Osteocyte (in vitro differentiated cells): ENCODE measurements at regions not wholly inside any gene's neighbourhood (a gene's known extent, or its start where the extent isn't known, plus 50 kb on each side); places are given as distances from the start of the nearest gene placed in this dataset.

Experiments used
- DNase-seq: peaks from one replicate; pipeline ENCODE4 v3.0.0; 2021; ENCODE audit warnings: mixed read lengths; ENCODE audit not compliant: unreplicated experiment; ENCODE audit errors: extremely low spot score
- H3K27ac Mint-ChIP-seq: one replicate; pipeline ENCODE4 v1.8.0; 2021; ENCODE audit warnings: mild to moderate bottlenecking, mixed read lengths; ENCODE audit not compliant: unreplicated experiment
- H3K27me3 Mint-ChIP-seq: one replicate; pipeline ENCODE4 v1.8.0; 2021; ENCODE audit warnings: mixed read lengths; ENCODE audit not compliant: unreplicated experiment
- H3K36me3 Mint-ChIP-seq: one replicate; pipeline ENCODE4 v1.8.0; 2021; ENCODE audit warnings: mixed read lengths; ENCODE audit not compliant: unreplicated experiment
- H3K4me1 Mint-ChIP-seq: one replicate; pipeline ENCODE4 v1.8.0; 2021; ENCODE audit warnings: mixed read lengths; ENCODE audit not compliant: unreplicated experiment
- H3K4me3 Mint-ChIP-seq: one replicate; pipeline ENCODE4 v1.8.0; 2021; ENCODE audit warnings: mild to moderate bottlenecking, moderate library complexity, mixed read lengths; ENCODE audit not compliant: unreplicated experiment
- H3K9me3 Mint-ChIP-seq: one replicate; pipeline ENCODE4 v1.8.0; 2021; ENCODE audit warnings: mixed read lengths; ENCODE audit not compliant: unreplicated experiment
- TF ChIP-seq, protein P1 (sequence below): fragments of 200-600 bp; sonication (generic); IDR thresholded peaks from 2 replicates; pipeline ENCODE4 v1.5.0; 2021; ENCODE audit warnings: antibody characterized with exemption, mild to moderate bottlenecking, moderate library complexity

- peaks cover 7% of the 10 kb centered on the region for H3K9me3 Mint-ChIP-seq
- H3K4me3 Mint-ChIP-seq: no peak overlapping the region
- H3K36me3 Mint-ChIP-seq: no peaks in the 10 kb centered on the region
Observed at GRCh38 chr15:101590785-101591184, 61.4 kb downstream of the TM2D3 start.

DNA sequence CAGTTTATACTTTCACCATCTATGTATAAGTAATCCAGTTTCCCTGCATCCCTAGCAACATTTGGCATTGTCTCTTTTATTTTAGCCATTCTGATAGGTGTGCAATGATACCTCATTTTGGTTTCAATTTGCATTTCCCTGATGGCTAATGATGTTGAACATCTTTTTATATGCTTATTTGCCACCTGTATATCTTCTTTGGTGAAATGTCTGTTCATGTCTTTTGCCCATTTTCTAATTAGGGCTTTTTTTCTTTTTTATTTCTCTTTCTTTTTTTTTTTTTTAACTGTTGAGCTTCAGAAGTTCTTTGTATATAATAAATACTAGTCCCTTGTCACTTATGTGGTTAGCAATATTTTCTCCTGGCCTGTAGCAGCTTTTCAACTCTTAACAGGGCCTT, 68.9 kb downstream of the TM2D3 start:
- H3K27ac Mint-ChIP-seq: no peak overlapping the region

More at GRCh38 chr15:101590785-101591184, 61.4 kb downstream of the TM2D3 start:
- Mint-ChIP-seq H3K27me3 (peaks cover 51% of the 10 kb centered on the region), H3K4me1 (no peaks in the 10 kb centered on the region), H3K27ac (no peak overlapping the region)
- no peak for DNase-seq
- TF ChIP-seq, protein P1, sequence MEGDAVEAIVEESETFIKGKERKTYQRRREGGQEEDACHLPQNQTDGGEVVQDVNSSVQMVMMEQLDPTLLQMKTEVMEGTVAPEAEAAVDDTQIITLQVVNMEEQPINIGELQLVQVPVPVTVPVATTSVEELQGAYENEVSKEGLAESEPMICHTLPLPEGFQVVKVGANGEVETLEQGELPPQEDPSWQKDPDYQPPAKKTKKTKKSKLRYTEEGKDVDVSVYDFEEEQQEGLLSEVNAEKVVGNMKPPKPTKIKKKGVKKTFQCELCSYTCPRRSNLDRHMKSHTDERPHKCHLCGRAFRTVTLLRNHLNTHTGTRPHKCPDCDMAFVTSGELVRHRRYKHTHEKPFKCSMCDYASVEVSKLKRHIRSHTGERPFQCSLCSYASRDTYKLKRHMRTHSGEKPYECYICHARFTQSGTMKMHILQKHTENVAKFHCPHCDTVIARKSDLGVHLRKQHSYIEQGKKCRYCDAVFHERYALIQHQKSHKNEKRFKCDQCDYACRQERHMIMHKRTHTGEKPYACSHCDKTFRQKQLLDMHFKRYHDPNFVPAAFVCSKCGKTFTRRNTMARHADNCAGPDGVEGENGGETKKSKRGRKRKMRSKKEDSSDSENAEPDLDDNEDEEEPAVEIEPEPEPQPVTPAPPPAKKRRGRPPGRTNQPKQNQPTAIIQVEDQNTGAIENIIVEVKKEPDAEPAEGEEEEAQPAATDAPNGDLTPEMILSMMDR: no peak

DNA sequence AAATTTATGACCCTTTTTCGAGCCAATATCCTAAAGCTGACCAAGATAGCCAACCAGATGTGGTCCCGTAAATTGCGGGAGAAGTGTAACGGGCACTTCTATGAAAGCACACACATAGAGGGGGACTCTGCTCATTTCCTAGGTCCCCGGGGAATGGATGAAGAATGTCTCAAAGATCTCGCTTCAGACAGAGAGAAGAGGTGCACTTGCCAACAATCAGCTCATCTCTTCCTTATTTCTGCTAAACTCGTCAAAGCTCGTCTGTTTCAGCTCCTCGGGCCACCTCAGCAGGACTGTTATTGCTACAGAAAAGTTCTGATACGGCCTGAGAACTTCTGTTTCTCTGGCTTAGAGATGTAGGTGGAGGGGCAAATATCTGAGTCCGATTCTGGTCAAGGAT, 71.8 kb downstream of the TM2D3 start:
- Mint-ChIP-seq H3K4me1 (peaks cover 7% of the 10 kb centered on the region), H3K36me3 (no peaks in the 10 kb centered on the region), H3K4me3 (no peak overlapping the region), H3K27me3 (no peaks in the 10 kb centered on the region), H3K9me3 (no peaks in the 10 kb centered on the region), H3K27ac (no peak overlapping the region)
- TF ChIP-seq, protein P1: no peak
- DNase-seq: no peak

More for the DNA sequence above, 68.9 kb downstream of the TM2D3 start:
- TF ChIP-seq, protein P1: no peak
- no peak for DNase-seq
- peaks cover 7% of the 10 kb centered on the region for H3K4me1 Mint-ChIP-seq
- no peak overlapping the region for H3K4me3 Mint-ChIP-seq
- no peaks in the 10 kb centered on the region for H3K9me3 Mint-ChIP-seq
- peaks cover 21% of the 10 kb centered on the region for H3K27me3 Mint-ChIP-seq
- H3K36me3 Mint-ChIP-seq: no peaks in the 10 kb centered on the region

GRCh38 chr15:101579631-101580163, 72.5 kb downstream of the TM2D3 start:
- Mint-ChIP-seq H3K4me3 (no peak overlapping the region), H3K4me1 (peaks cover 9% of the 10 kb centered on the region), H3K27ac (no peak overlapping the region), H3K36me3 (no peaks in the 10 kb centered on the region), H3K27me3 (no peaks in the 10 kb centered on the region), H3K9me3 (no peaks in the 10 kb centered on the region)
- DNase-seq: no peak
- TF ChIP-seq, protein P1: no peak

GRCh38 chr15:101578443-101578894, 73.7 kb downstream of the TM2D3 start:
- no peak for DNase-seq
- TF ChIP-seq, protein P1: peak; percentile 44
- Mint-ChIP-seq H3K27ac (no peak overlapping the region), H3K4me3 (no peak overlapping the region), H3K9me3 (no peaks in the 10 kb centered on the region), H3K4me1 (peaks cover 9% of the 10 kb centered on the region), H3K36me3 (no peaks in the 10 kb centered on the region), H3K27me3 (no peaks in the 10 kb centered on the region)
